Posterior cingulate gyrus (tissue), 11 donors: ENCODE measurements at regions not wholly inside any gene's neighbourhood (a gene's known extent, or its start where the extent isn't known, plus 50 kb on each side); places are given as distances from the start of the nearest gene placed in this dataset.
"Not testable (repeated sequence)": the region's sequence is repeated elsewhere in the genome, so short reads cannot be mapped to it uniquely, and the experiment has no call there.

Source experiments
- DNase-seq, 10 donors: peaks; one replicate each; pipeline versions ENCODE4 v3.0.0 to v3.0.0-alpha.2; 2020 to 2021; ENCODE audit warnings: mixed read lengths in 3 of 10
- intact Hi-C: fragments of 100-400 bp; cut with DNase I; formaldehyde crosslinking; loops from one replicate; pipeline ENCODE4 v1.15.1; 2023

DNA sequence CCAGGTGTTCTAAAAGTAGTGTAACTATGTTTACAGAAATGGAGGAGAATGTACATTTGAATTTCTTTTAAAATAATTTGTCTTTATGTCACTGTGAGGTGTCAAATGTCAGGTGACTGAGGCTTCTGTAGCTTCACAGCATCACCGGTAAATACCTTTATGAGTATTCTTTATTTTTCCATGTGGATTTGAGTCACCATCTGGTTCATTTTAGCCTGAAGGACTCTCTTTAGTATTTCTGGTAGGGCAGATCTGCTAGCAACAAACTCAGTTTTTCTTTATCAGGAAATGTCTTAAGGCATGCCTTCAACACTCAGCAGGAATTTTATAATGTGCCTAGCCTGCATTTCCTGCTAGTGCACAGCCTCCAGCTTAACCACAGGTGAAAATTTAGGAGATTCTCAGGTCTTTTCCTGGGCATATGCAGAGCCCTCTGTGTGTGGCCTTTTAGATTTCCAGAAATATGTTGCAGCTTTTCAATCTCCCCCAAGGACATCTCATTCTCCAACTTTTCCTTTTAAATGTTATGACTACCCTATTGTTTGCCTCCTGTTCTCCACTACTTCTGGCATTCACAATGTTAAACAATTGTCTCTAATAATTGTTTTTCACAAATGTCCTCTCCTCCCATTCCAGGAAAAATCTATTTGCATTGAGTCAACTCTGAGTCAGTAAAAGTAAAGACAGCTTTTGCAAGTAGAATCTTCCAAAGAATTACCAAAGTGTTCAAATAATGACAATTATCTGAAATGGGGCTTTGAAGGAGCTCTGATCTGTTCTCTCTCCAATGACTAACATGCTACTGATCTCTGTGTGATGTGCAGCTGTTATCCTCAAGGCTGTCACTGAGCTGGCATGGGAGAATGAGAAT lies 239.4 kb upstream of the CPHXL start:
- intact Hi-C loops = no loop called here
- no peak for DNase-seq

DNA sequence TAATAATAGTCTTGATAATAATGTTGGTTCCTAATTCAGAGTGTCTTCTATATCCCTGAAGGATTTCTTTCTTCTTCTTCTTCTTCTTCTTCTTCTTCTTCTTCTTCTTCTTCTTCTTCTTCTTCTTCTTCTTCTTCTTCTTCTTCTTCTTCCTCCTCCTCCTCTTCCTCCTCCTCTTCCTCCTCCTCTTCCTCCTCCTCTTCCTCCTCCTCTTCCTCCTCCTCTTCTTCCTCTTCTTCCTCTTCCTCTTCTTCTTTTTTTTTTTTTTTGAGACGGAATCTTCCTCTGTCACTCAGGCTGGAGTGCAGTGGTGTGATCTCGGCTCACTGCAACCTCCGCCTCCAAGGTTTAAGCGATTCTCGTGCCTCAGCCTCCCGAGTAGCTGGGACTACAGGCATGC lies 242.8 kb upstream of the CPHXL start:
- not testable (repeated sequence) for DNase-seq

DNA sequence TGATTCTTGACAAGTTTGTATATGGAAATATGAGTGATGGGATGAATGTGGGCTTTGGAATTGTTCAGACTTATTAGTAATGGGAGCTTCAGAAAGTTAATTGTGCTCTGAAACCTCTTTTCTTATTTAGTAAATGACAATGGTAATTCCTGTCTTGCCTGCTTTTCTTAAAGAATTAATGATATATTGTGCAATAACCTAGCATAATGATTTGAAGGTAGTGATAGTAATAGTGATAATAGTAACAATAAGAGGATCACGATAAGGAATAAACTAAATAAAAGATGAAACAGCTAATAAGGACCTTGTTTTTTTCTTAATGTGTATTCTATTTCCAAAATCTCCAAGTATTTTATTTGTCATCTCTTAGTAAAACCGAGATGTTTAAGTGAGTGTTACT lies 245.0 kb upstream of the CPHXL start:
- intact Hi-C loops = no loop called here
- DNase-seq = no peak

More for the DNA sequence above, 242.8 kb upstream of the CPHXL start:
- intact Hi-C loops = not testable (repeated sequence)

DNA sequence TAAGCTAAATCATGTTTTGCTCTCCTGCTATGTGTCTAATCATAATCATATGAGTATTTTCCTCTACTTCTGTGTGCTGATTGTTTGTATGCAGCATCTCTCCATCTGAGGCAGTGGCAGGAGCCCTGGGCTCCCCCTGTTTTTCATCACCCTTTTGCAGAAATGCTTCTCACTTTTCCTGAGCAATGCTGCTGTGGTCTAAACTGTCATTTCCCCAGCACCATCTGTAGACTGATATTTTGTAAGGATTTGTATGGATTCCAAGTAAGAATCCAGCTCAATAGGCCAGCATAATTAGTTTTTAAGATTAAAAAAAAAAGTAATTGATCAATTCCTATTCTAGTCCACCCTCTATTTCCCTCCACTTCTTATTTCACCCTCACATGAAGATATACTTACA lies 257.0 kb upstream of the CPHXL start:
- no peak for DNase-seq
- intact Hi-C loops = loop anchor here (10.0 kb wide), 1 partner anchor 292 kb away; the partner anchor contains the start of gene CNTNAP4

DNA sequence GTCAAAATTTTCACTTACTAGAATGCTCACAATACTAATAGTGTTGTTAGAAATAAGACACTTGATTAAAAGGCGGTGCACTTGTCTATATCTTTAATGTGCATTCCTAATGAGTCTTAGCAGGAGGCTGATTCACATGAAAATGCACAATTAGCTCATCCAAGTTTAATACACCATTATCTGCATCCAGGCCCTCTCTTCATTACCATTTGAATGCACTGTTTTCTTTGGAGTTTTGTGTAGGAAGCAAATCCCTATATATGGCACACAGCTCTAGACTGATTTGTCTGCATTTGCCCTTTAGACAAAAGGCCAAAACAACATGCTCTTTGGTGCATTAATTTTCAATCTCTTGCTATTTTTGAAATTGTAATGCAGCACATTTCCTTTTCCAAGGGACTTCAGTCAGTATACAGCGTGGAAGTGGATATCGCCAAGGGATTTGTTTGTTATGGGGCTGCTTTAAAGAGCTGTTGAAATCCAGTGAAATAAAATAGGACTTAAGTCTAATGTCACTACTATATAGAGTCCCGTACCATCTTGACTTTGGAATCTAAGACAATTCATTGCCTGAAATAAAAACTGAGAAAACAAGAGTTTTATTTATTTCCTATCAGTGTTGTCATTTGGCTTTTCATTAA lies 257.6 kb upstream of the CPHXL start:
- intact Hi-C loops = loop anchor here (10.0 kb wide), 1 partner anchor 291 kb away; the partner anchor contains the start of gene CNTNAP4
- no peak for DNase-seq

DNA sequence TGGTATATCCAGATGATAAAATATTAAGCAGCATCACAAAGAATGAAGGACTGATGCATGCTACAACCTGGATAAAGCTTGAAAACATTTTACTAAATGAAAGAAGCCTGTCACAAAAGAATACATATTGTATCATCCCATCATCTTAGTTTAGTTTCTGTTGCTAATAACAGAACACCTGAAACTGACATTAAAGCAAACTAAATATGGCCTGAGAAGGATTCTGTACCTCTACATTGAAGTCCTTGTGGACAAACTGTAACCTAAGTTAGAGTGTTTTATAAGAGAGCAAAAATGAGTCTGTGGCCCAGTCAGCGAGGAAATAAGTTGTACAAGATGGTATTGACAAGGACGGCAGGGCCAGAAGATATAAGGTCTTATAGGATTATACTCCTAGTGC lies 261.0 kb upstream of the CPHXL start:
- DNase-seq = no peak
- intact Hi-C loops = loop anchor here (10.0 kb wide), 1 partner anchor 287 kb away; the partner anchor contains the start of gene CNTNAP4

DNA sequence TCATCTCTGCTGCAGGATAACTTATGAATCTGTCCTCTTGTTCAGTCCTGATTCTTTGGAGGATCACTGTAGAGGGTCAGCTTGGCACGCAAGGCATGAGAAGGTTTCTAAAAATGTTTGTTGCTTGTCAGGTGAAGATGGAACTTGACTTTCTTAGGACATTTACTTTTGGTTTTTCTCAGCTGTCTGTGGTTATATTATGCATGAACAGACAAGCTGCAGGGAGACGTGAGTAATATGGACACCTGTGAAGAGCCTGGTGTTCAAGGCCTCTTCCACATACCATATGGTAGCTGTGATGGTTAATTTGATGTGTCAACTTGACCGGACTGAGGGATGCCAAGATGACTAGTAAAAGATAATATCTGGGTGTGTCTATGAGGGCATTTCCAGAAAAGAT lies 270.2 kb upstream of the CPHXL start:
- intact Hi-C loops = no loop called here
- DNase-seq = no peak

DNA sequence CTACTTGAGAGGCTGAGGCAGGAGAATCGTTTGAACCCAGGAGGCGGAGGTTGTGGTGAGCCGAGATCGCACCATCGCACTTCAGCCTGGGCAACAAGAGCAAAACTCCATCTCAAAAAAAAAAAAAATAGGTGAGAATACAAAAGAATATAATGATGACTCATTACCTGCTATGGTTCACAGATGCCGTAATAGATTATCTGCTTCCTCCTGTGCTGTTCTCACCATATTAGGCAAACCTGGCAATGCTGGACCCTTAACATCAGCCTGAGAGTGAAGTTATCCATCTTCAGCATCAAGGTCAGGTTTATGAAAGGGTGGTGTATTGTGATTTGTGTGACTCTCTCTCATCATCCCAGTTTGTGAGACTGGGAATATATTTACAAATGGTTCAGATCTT lies 271.3 kb upstream of the CPHXL start:
- no peak for DNase-seq
- intact Hi-C loops = no loop called here

DNA sequence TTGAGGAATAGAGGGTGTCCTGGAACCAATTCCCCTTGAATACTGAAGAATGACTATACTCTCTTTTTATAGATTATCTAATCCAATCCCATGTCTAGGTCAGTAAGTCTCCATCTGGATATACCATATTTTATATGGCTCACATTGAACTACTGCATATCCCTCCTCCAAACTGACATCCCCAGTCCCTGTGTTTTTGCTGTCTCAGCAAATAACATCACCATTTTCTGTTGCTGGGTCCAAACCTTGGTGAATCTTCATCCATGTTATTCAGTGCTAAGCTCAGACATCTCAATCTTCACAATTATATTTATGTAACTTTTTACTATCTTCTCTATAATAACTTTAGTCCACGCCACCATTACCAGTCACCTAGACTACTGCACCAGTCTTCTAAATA lies 269.6 kb upstream of the CNTNAP4 start:
- intact Hi-C loops = no loop called here
- no peak for DNase-seq

DNA sequence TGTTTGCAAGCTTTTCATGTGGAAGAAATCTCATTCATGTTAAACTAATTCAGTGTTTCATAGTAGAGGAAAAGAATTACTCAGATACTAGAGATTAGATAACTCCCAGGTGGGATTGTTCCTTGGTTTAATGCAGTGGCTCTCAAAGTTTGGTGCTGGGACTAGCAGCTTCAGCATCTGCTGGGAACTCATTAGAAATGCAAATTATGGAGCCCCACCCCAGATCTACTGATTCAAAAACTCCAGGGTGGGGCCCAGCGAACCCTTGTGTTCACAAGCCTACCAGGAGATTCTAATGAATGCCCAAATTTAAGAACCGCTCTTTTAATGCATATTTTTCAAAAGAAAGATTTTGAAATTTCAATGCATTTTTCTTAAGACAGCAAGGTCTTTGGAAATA lies 253.4 kb upstream of the CNTNAP4 start:
- intact Hi-C loops = no loop called here
- no peak for DNase-seq

DNA sequence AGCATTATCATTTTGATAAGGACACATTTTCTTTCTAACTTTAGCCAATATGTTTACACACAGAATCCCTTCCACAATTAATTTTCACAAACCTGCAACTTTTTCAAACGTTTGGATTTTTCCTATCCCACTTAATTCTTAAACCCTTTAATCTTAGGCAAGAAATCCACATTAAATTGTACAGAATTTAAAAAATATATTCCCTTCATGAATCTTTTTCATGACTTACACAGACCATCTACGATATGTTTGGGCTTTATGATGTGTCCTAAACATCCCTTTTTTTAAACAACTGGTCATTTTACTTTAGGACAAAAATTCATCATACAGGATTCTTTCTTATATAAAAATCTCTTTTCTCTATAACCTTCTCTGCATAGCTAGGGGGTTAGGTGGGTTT lies 241.5 kb upstream of the CNTNAP4 start:
- no peak for DNase-seq
- intact Hi-C loops = no loop called here

DNA sequence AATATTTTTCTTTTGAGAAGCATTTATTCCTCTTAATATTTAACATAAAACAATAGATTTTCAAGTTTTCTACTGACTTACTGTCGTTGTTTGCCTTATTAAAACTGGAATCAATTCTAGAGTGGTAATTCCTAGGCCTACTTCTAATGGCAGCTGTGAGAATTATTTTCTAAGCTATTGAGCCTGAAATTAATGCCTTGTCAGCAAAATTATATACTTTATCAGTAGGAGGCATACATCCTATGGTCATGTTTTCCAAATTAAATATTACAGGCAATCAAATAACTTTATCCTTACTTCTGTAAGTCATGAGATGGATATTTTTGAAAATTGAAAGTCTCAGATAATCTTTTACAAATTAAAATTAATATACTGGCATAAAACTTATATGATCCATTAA lies 239.1 kb upstream of the CNTNAP4 start:
- no peak for DNase-seq
- intact Hi-C loops = no loop called here

DNA sequence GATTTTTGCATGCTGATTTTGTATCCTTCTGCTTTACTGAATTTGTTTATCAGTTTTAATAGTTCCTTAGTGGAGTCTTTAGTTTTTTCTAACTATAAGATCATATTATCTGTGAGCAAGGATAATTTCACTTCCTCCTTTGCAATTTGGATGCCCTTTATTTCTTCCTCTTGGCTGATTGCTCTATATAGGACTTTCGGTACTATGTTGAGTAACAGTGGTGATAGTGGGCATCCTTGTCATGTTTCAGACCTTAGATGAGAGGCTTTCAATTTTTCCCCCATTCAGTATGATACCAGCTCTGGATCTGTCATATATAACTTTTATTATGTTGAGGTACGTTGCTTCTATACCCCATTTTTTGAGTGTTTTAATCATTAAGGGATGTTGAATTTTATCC lies 224.5 kb upstream of the CNTNAP4 start:
- intact Hi-C loops = no loop called here

DNA sequence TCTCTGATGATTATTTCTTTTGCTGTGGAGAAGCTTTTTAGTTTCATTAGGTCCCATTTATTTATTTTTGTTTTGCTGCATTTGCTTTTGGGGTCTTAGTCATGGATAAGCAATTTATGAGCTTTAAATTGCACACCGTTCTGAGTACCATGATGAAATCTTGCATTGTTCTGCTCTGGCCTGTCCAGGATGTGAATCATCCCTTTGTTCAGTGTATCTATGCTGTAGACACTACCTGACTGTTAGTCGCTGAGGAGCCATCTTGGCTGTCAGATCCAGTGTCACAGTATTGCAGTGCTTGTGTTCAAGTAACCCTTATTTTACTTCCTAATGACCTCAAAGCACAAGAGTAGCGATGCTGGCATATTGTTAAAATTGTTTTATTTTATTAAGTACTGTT lies 218.0 kb upstream of the CNTNAP4 start:
- intact Hi-C loops = no loop called here
- DNase-seq = peak in 1 of 10 donors; percentile 25

More for the DNA sequence above, 224.5 kb upstream of the CNTNAP4 start:
- DNase-seq = no peak

DNA sequence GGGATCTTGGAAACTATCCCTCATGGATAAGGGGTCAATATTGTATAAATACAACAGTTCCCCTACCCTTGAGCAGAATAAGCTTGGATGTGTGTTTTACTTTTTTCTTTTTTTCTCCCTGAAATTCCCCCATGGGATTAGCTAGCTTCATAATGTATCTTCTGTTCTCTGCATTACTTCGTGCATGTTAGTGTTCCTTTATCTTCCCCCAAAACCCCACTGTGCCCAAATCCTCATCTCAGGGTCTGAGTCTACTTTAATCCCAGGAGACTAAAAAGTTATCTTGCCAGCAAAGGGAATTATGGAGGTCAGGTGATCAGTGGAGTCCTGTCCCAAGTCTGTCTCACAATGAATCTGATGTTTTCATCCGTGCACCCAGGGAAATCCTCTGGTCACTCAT lies 217.5 kb upstream of the CNTNAP4 start:
- no peak for DNase-seq
- intact Hi-C loops = no loop called here

DNA sequence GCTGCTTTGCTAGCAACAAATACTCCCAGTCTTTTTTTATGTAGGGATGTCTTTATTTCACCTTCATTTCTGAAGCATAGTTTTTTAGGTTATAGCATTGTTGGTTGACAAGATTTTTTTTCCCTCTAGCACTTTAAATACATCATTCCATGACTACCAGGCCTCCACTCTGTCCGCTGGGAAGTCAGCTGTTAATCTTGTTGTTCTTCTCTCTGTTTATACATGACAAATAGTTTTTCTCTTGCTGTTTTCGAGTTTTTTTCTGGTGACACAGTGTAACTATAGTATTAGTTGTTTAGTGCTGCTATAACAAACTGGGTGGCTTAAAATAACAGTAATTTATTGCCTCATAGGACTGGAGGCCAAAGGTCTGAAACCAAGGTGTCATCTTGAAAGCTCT lies 205.5 kb upstream of the CNTNAP4 start:
- intact Hi-C loops = no loop called here
- no peak for DNase-seq

DNA sequence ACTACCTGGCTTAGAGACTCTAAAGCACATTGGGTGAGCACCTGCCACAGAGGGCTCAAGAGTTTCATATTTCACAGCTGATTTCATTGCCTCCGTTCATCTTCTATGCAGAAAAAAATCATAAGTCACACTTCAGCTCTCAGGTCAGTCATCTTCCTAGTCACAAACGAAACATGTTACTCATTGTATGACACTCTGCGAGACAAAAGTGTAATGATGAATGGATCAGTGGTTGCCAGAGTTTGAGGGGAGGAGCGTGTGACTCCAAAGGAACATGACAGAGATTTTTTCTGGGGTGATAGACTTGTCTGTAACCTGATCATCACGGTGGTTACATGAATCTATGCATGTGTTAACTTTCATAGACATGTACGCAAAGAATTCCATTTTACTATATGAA lies 195.2 kb upstream of the CNTNAP4 start:
- DNase-seq = no peak
- intact Hi-C loops = no loop called here

DNA sequence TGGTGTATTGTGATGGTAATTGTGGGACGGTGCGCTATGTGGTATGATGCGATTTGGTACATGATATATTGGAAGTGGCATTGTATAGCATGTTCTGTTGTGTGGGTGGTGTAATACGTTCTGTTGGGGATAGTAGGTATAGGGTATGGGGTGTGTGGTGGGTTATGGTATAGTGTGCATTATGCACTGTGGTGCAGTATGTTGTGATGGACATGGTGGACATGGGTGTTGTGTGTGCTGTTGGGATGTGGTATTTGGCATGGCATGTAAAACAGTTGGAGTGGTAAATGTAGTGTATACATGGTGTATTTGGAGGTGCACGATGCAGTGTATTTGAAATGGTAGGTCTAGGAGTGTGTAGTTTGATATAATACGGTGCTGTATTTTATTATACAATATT lies 170.6 kb upstream of the CNTNAP4 start:
- DNase-seq = no peak
- intact Hi-C loops = no loop called here

DNA sequence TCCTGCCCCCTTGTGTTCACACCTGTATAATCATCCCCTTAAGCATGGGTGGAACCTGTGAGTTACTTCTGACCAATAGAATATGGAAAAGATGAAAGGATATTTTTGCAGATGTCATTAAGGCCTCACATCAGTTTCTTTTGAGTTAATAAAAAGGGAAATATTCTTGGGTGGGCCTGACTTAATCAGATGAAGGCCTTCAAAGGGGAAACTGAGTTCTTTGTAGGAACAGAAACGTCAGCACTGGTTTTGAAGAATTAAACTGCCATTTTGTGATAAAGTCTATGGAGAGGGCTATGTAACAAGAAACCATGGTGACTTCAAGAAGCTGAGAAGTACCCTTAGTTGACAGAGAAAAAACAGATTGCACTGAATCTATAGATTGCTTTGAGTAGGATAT lies 168.7 kb upstream of the CNTNAP4 start:
- intact Hi-C loops = no loop called here

DNA sequence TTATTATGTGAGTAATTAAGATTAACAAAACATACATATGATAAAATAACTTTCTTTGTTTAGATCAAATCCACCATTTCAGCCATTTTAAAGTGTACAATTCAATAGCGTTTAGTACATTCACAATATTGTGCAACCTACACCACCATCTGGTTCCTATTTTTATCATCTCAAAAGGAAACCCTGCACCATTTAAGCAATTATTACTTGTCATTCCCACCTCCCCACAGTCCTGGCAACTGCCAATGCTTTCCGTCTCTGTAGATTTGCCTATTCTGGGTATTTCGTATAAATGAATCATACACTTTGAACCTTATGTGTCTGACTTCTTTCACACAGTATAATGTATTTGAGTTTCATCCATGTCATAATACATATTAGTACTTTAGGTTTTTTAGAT lies 162.5 kb upstream of the CNTNAP4 start:
- no peak for DNase-seq
- intact Hi-C loops = no loop called here

More for the DNA sequence above, 168.7 kb upstream of the CNTNAP4 start:
- DNase-seq = no peak

DNA sequence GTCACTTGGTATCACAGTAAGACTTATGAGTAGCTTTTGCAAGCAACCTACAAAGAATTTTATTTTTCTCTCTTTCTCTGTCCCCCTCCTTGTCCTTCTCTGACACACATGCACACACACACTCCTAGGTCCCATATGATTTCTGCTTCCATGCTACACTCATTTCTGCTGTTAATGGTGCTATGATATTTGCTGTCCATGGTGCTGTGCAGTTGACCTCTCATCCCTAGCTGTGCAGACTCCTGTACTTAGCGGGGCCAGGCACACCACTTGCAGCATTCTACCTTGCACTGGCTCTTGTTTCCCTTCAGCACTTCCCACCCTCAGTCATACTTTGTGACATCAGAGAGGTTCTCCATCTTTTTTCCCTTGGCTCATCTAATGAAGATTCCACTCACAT lies 158.9 kb upstream of the CNTNAP4 start:
- intact Hi-C loops = no loop called here
- no peak for DNase-seq

DNA sequence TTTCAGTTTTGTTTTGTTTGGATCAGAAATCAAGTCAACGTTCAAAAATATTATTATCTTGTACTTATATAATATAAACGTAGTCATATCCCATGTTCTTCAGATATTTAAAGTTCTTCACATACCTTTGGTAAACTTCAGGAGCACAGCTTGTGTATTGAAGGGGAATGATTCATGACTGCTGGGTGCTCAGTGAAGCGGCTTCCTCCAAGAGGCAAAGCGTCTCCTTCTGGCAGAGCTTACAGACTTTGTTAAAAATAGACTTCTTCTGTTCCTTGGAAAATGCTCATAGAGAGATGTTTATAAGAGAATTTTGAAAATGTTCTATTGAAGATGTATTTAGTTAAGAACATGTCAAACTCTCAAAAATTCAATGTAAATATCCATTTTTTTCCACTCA lies 155.6 kb upstream of the CNTNAP4 start:
- intact Hi-C loops = no loop called here
- peak in 2 of 10 donors; percentile 24 to 36 for DNase-seq
